H1 (cell line): ENCODE measurements at regions not wholly inside any gene's neighbourhood (a gene's known extent, or its start where the extent isn't known, plus 50 kb on each side); places are given as distances from the start of the nearest gene placed in this dataset.

Source experiments
- CTCF ChIA-PET: fragments of 300-600 bp; sonication (Branson Sonifier 250); formaldehyde crosslinking; loops from one replicate; lab custom pipeline; 2021; ENCODE audit not compliant: partially characterized antibody; lab: Charles Lee
- POLR2A ChIA-PET: fragments of 300-600 bp; sonication (Branson Sonifier 250); formaldehyde crosslinking; loops from one replicate; lab custom pipeline; 2021; ENCODE audit warnings: inconsistent platforms; ENCODE audit not compliant: partially characterized antibody; lab: Charles Lee
- DNase-seq, 2 experiments: peaks; one replicate each; pipeline versions ENCODE4 v3.0.0 to v3.0.0-alpha.2; 2010 to 2022; ENCODE audit warnings: low spot score in 2 of 2, low read depth in 1 of 2, mixed read lengths in 1 of 2
- FAIRE-seq: peaks from 2 replicates; lab custom pipeline; 2011; peaks lifted over from hg19 to GRCh38; lab: Jason Lieb, UNC
- H2AFZ ChIP-seq: 2 replicates; pipeline ENCODE4 v1.8.1; 2012; ENCODE audit warnings: low read length, inconsistent platforms
- H2AK5ac ChIP-seq: 2 replicates; pipeline ENCODE4 v1.6.1; 2013; ENCODE audit warnings: low read depth, low read length
- H2BK120ac ChIP-seq: replicated peaks from 2 replicates; pipeline ENCODE3; 2013; ENCODE audit warnings: low read depth, low read length, inconsistent platforms
- H2BK12ac ChIP-seq: 2 replicates; pipeline ENCODE4 v1.6.1; 2013; ENCODE audit warnings: low read depth, low read length
- H2BK15ac ChIP-seq: 2 replicates; pipeline ENCODE4 v1.6.1; 2013; ENCODE audit warnings: low read length
- H2BK20ac ChIP-seq: 2 replicates; pipeline ENCODE4 v1.6.1; 2013; ENCODE audit warnings: low read length
- H2BK5ac ChIP-seq: 2 replicates; pipeline ENCODE4 v1.6.1; 2013; ENCODE audit warnings: low read depth, low read length
- H3K14ac ChIP-seq: 2 replicates; pipeline ENCODE4 v1.6.1; 2013; ENCODE audit warnings: inconsistent platforms; ENCODE audit not compliant: insufficient read length
- H3K18ac ChIP-seq: 2 replicates; pipeline ENCODE4 v1.6.1; 2013; ENCODE audit warnings: low read length; ENCODE audit errors: extremely low read depth
- H3K23ac ChIP-seq: 2 replicates; pipeline ENCODE4 v1.6.1; 2013; ENCODE audit warnings: inconsistent platforms; ENCODE audit not compliant: insufficient read length
- H3K23me2 ChIP-seq: 2 replicates; pipeline ENCODE4 v1.6.1; 2013; ENCODE audit warnings: low read depth, low read length
- H3K27ac ChIP-seq: 2 replicates; pipeline ENCODE4 v1.6.1; 2011; ENCODE audit warnings: low read depth, low read length, inconsistent platforms
- H3K27me3 ChIP-seq, 4 experiments: replicated peaks in 1 of 4; 1 replicate in 1 of 4; 2 replicates in 3 of 4; pipeline versions ENCODE4 v1.6.1 to v1.8.1; 2011 to 2013; ENCODE audit warnings: low read length in 3 of 4, mild to moderate bottlenecking in 3 of 4, inconsistent platforms in 2 of 4, mixed read lengths in 2 of 4, moderate library complexity in 1 of 4; ENCODE audit not compliant: control insufficient read depth in 3 of 4, insufficient read depth in 3 of 4; ENCODE audit errors: extremely low read depth in 1 of 4
- H3K36me3 ChIP-seq, 4 experiments: 2 replicates each; pipeline versions ENCODE4 v1.6.1 to v1.8.1; 2011 to 2013; ENCODE audit warnings: mild to moderate bottlenecking in 4 of 4, low read length in 3 of 4, moderate library complexity in 2 of 4, control low read depth in 1 of 4, inconsistent platforms in 1 of 4; ENCODE audit not compliant: insufficient read depth in 4 of 4, control insufficient read depth in 2 of 4
- H3K4ac ChIP-seq: replicated peaks from 2 replicates; pipeline ENCODE3; 2013; ENCODE audit warnings: low read length, low read depth, mixed read lengths, inconsistent platforms; ENCODE audit not compliant: insufficient read length
- H3K4me1 ChIP-seq, 4 experiments: replicated peaks in 1 of 4; 1 replicate in 1 of 4; 2 replicates in 3 of 4; pipeline versions ENCODE4 v1.6.1 to v1.8.1; 2011 to 2013; ENCODE audit warnings: low read length in 3 of 4, inconsistent platforms in 2 of 4, mixed read lengths in 1 of 4; ENCODE audit not compliant: insufficient read depth in 4 of 4, control insufficient read depth in 3 of 4
- H3K4me2 ChIP-seq, 2 experiments: 2 replicates each; pipeline versions ENCODE4 v1.6.1 to v1.8.1; 2011 to 2013; ENCODE audit warnings: low read depth in 2 of 2, low read length in 2 of 2, control low read depth in 1 of 2, inconsistent platforms in 1 of 2, mild to moderate bottlenecking in 1 of 2; ENCODE audit not compliant: insufficient read depth in 1 of 2
- H3K4me3 ChIP-seq, 4 experiments: fragments of 200-600, 300-600 bp in 1 of 4; sonication (generic), shearing (Covaris generic), sonication (Bioruptor Twin) in 1 of 4; 2 replicates each; pipeline versions ENCODE4 v1.5.1 to v1.8.1; 2011 to 2016; ENCODE audit warnings: low read length in 4 of 4, low read depth in 3 of 4, control low read depth in 2 of 4, inconsistent platforms in 2 of 4, mild to moderate bottlenecking in 2 of 4, mixed read lengths in 1 of 4, moderate library complexity in 1 of 4; ENCODE audit not compliant: insufficient read depth in 2 of 4; ENCODE audit errors: extremely low read depth in 1 of 4
- H3K56ac ChIP-seq: replicated peaks from 2 replicates; pipeline ENCODE3; 2013; ENCODE audit warnings: low read depth, mild to moderate bottlenecking, mixed read lengths, low read length, inconsistent platforms; ENCODE audit not compliant: insufficient read length
- H3K79me1 ChIP-seq: 2 replicates; pipeline ENCODE4 v1.6.1; 2013; ENCODE audit warnings: low read depth, low read length, control low read depth
- H3K79me2 ChIP-seq, 2 experiments: 2 replicates each; pipeline versions ENCODE4 v1.6.1 to v1.8.1; 2012 to 2013; ENCODE audit warnings: low read length in 2 of 2, mild to moderate bottlenecking in 2 of 2, inconsistent platforms in 1 of 2; ENCODE audit not compliant: insufficient read depth in 2 of 2, control insufficient read depth in 1 of 2
- H3K9ac ChIP-seq, 4 experiments: replicated peaks in 1 of 4; 1 replicate in 1 of 4; 2 replicates in 3 of 4; pipeline versions ENCODE4 v1.6.1 to v1.8.1; 2011 to 2013; ENCODE audit warnings: low read depth in 3 of 4, low read length in 3 of 4, control low read depth in 2 of 4, mild to moderate bottlenecking in 2 of 4, moderate library complexity in 2 of 4, inconsistent platforms in 1 of 4; ENCODE audit errors: extremely low read depth in 1 of 4
- H3K9me3 ChIP-seq, 2 experiments: 2 replicates each; pipeline versions ENCODE4 v1.6.1 to v1.8.1; 2012 to 2013; ENCODE audit warnings: mild to moderate bottlenecking in 2 of 2, moderate library complexity in 2 of 2, control low read depth in 1 of 2, inconsistent platforms in 1 of 2, low read depth in 1 of 2, low read length in 1 of 2, mixed read lengths in 1 of 2; ENCODE audit not compliant: insufficient read depth in 2 of 2
- H4K20me1 ChIP-seq, 2 experiments: replicated peaks in 1 of 2; 2 replicates each; pipeline versions ENCODE3 to v1.8.1; 2011 to 2013; ENCODE audit warnings: inconsistent platforms in 2 of 2, low read length in 2 of 2, mild to moderate bottlenecking in 1 of 2; ENCODE audit not compliant: insufficient read depth in 2 of 2, control insufficient read depth in 1 of 2
- H4K5ac ChIP-seq: 2 replicates; pipeline ENCODE4 v1.6.1; 2013; ENCODE audit warnings: low read length, low read depth, mixed read lengths, inconsistent platforms; ENCODE audit not compliant: insufficient read length
- H4K8ac ChIP-seq: 2 replicates; pipeline ENCODE4 v1.8.0; 2013; ENCODE audit warnings: mild to moderate bottlenecking, moderate library complexity, low read length, inconsistent platforms; ENCODE audit not compliant: insufficient read depth; ENCODE audit errors: extremely low read depth
- H4K91ac ChIP-seq: replicated peaks from 2 replicates; pipeline ENCODE3; 2013; ENCODE audit warnings: low read length, mixed read lengths, inconsistent platforms; ENCODE audit not compliant: insufficient read length
- BRCA1 ChIP-seq: IDR thresholded peaks from 2 replicates; pipeline ENCODE4 v1.6.1; 2012; ENCODE audit warnings: low read depth, low read length, improper control_type of control experiment
- CBX8 ChIP-seq: fragments of 300-800, 300-1000 bp; sonication (generic); IDR thresholded peaks from 2 replicates; pipeline ENCODE4 v1.7.1; 2016; ENCODE audit warnings: low read depth, low read length, borderline replicate concordance
- CHD1 ChIP-seq: IDR thresholded peaks from 2 replicates; pipeline ENCODE4 v1.6.1; 2012; ENCODE audit warnings: low read depth, low read length, improper control_type of control experiment
- CTBP2 ChIP-seq: IDR thresholded peaks from 2 replicates; pipeline ENCODE4 v1.7.0; 2011; ENCODE audit warnings: borderline replicate concordance, mild to moderate bottlenecking, moderate library complexity, mixed read lengths, low read length; ENCODE audit not compliant: insufficient read depth, insufficient read length
- EP300 ChIP-seq, 2 experiments: IDR thresholded peaks; 1 replicate in 1 of 2; 2 replicates in 1 of 2; pipeline ENCODE4 v1.6.1; 2011 to 2012; ENCODE audit warnings: low read depth in 2 of 2, low read length in 2 of 2, mild to moderate bottlenecking in 2 of 2, borderline replicate concordance in 1 of 2, inconsistent platforms in 1 of 2, moderate library complexity in 1 of 2
- NANOG ChIP-seq: IDR thresholded peaks from 2 replicates; pipeline ENCODE4 v1.6.1; 2011; ENCODE audit warnings: low read length, low read depth, mild to moderate bottlenecking, inconsistent platforms; ENCODE audit not compliant: insufficient read depth, poor library complexity, severe bottlenecking
- POU5F1 ChIP-seq: IDR thresholded peaks from 2 replicates; pipeline ENCODE4 v1.6.1; 2011; ENCODE audit warnings: low read depth, mild to moderate bottlenecking, low read length, moderate library complexity
- RNF2 ChIP-seq: fragments of 200-900, 300-1000 bp; sonication (generic); IDR thresholded peaks from 2 replicates; pipeline ENCODE4 v1.7.1; 2016; ENCODE audit warnings: borderline replicate concordance, low read depth, mild to moderate bottlenecking, antibody characterized with exemption, low read length; ENCODE audit not compliant: poor library complexity, severe bottlenecking; ENCODE audit errors: missing control alignments
- SIRT6 ChIP-seq: IDR thresholded peaks from one replicate; pipeline ENCODE4 v1.7.1; 2012; ENCODE audit warnings: low read length, inconsistent platforms
- SRF ChIP-seq: IDR thresholded peaks from 2 replicates; pipeline ENCODE4 v1.6.1; 2011; ENCODE audit warnings: mild to moderate bottlenecking, low read depth, low read length, moderate library complexity
- TAF1 ChIP-seq: IDR thresholded peaks from 2 replicates; pipeline ENCODE4 v1.6.1; 2011; ENCODE audit warnings: mild to moderate bottlenecking, low read depth, low read length
- TAF7 ChIP-seq: optimal IDR thresholded peaks from 2 replicates; pipeline ENCODE3; 2011; ENCODE audit warnings: low read depth, mild to moderate bottlenecking, inconsistent platforms, low read length, moderate library complexity, borderline replicate concordance
- TBP ChIP-seq: IDR thresholded peaks from 2 replicates; pipeline ENCODE4 v1.6.1; 2011; ENCODE audit warnings: low read depth, low read length, improper control_type of control experiment
- TCF12 ChIP-seq: IDR thresholded peaks from 2 replicates; pipeline ENCODE4 v1.6.1; 2011; ENCODE audit warnings: low read depth, mild to moderate bottlenecking, low read length
- TF ChIP-seq, protein P1 (sequence below): IDR thresholded peaks from 2 replicates; pipeline ENCODE4 v1.6.1; 2011; ENCODE audit warnings: low read length, improper control_type of control experiment

DNA sequence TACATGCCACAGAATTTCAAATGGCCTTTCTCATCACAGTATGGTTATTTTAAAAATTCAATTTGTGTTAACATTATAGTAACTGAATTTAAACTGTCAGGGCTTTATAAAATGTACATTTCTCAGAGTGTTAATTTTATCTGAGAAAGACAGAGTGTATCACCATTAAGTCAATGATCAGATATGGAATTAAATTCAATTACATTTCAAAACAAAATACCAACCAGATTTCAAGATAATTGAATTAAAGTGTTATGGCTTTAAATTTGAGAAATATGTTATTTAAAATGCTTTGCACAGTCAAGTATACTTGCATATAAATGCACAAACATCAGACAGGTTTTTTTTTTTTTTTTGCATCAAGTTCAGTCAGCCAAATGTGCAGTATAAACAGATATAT, 1574.4 kb downstream of the BRINP3 start:
- Histone ChIP-seq H3K36me3 (no peaks in the 10 kb centered on the region), H4K8ac (no peak overlapping the region), H2AFZ (no peak overlapping the region), H3K27me3 (no peaks in the 10 kb centered on the region), H4K5ac (no peak overlapping the region), H3K4me1 (no peaks in the 10 kb centered on the region), H2BK20ac (no peak overlapping the region), H2BK12ac (no peak overlapping the region), H2AK5ac (no peak overlapping the region), H3K23ac (no peak overlapping the region), H4K91ac (no peak overlapping the region), H2BK5ac (no peak overlapping the region), H3K14ac (no peak overlapping the region), H3K56ac (no peak overlapping the region), H3K4ac (no peak overlapping the region), H3K79me1 (no peaks in the 10 kb centered on the region), H4K20me1 (no peaks in the 10 kb centered on the region), H3K4me2 (no peak overlapping the region), H3K4me3 (no peak overlapping the region), H3K9ac (no peak overlapping the region), H2BK15ac (no peak overlapping the region), H3K27ac (no peak overlapping the region), H2BK120ac (no peak overlapping the region), H3K79me2 (no peaks in the 10 kb centered on the region), H3K9me3 (no peaks in the 10 kb centered on the region), H3K23me2 (no peaks in the 10 kb centered on the region), H3K18ac (no peak overlapping the region)
- TF ChIP-seq NANOG (no peak), CHD1 (no peak), SIRT6 (no peak), CTBP2 (no peak), EP300 (IDR thresholded peaks at IDR 0.05; ENCODE audit: borderline replicate concordance in 1 of 2, low read depth in 2 of 2, low read length in 2 of 2) (no peak), POU5F1 (no peak), CBX8 (no peak), TAF1 (no peak), TCF12 (no peak), SRF (no peak), TAF7 (no peak), TBP (no peak), BRCA1 (no peak), RNF2 (no peak)
- TF ChIP-seq, protein P1, sequence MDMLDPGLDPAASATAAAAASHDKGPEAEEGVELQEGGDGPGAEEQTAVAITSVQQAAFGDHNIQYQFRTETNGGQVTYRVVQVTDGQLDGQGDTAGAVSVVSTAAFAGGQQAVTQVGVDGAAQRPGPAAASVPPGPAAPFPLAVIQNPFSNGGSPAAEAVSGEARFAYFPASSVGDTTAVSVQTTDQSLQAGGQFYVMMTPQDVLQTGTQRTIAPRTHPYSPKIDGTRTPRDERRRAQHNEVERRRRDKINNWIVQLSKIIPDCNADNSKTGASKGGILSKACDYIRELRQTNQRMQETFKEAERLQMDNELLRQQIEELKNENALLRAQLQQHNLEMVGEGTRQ = no peak
- no peak for DNase-seq
- FAIRE-seq = no peak
- ChIA-PET POLR2A (no interaction called here), CTCF (no interaction called here)
